ENCODE measurements at regions not wholly inside any gene's neighbourhood (a gene's known extent, or its start where the extent isn't known, plus 50 kb on each side); places are given as distances from the start of the nearest gene placed in this dataset.

GRCh38 chr6:54009052-54009654, 102.1 kb upstream of the MLIP start:
- no peak for DNase-seq

GRCh38 chr6:54010340-54011276, 100.6 kb upstream of the MLIP start:
- DNase-seq, result no peak

- DNase-seq, result no peak
Observed at GRCh38 chr6:54011277-54011648, 100.0 kb upstream of the MLIP start.

- no peak for DNase-seq
Observed at GRCh38 chr6:54013966-54014365, 97.3 kb upstream of the MLIP start.

GRCh38 chr6:54014440-54014839, 96.8 kb upstream of the MLIP start:
- no peak for DNase-seq

GRCh38 chr6:54017877-54018276, 93.4 kb upstream of the MLIP start:
- no peak for DNase-seq

- DNase-seq, result no peak
Observed at GRCh38 chr6:54018722-54019121, 92.5 kb upstream of the MLIP start.

- DNase-seq, result no peak
Observed at GRCh38 chr6:54019860-54020259, 91.4 kb upstream of the MLIP start.

- DNase-seq, result no peak
Observed at GRCh38 chr6:54020334-54020733, 90.9 kb upstream of the MLIP start.

GRCh38 chr6:54026652-54027400, 84.4 kb upstream of the MLIP start:
- no peak for DNase-seq

GRCh38 chr6:54028170-54028569, 83.1 kb upstream of the MLIP start:
- DNase-seq, result no peak

- no peak for DNase-seq
Observed at GRCh38 chr6:54029187-54029586, 82.1 kb upstream of the MLIP start.

- DNase-seq, result no peak
Observed at GRCh38 chr6:54031169-54031568, 80.1 kb upstream of the MLIP start.

GRCh38 chr6:54037277-54037779, 73.9 kb upstream of the MLIP start:
- no peak for DNase-seq

GRCh38 chr6:54040545-54040944, 70.7 kb upstream of the MLIP start:
- DNase-seq, result no peak

GRCh38 chr6:54041239-54041638, 70.0 kb upstream of the MLIP start:
- no peak for DNase-seq

GRCh38 chr6:54043360-54043759, 67.9 kb upstream of the MLIP start:
- DNase-seq, result no peak

GRCh38 chr6:54044059-54044458, 67.2 kb upstream of the MLIP start:
- no peak for DNase-seq

- no peak for DNase-seq
Observed at GRCh38 chr6:54048782-54049181, 62.5 kb upstream of the MLIP start.

- no peak for DNase-seq
Observed at GRCh38 chr6:54050750-54051149, 60.5 kb upstream of the MLIP start.

GRCh38 chr6:54053881-54054391, 57.3 kb upstream of the MLIP start:
- peak; percentile 20 to 27 for DNase-seq

GRCh38 chr6:54056105-54056504, 55.1 kb upstream of the MLIP start:
- no peak for DNase-seq
